CD4-positive, alpha-beta T cell treated with Interferon alpha-2 for 1 hour (primary cell): ENCODE measurements at regions not wholly inside any gene's neighbourhood (a gene's known extent, or its start where the extent isn't known, plus 50 kb on each side); places are given as distances from the start of the nearest gene placed in this dataset.

ENCODE experiments used
- DNase-seq, 2 donors: peaks; one replicate each; pipeline ENCODE4 v3.0.0-alpha.2; 2020 to 2022

GRCh38 chr12:12017135-12017581 is 53.6 kb upstream of the BCL2L14 start:
- no peak for DNase-seq

GRCh38 chr12:12017798-12018197 is 52.9 kb upstream of the BCL2L14 start:
- DNase-seq = no peak

GRCh38 chr12:12018454-12018853 is 52.3 kb upstream of the BCL2L14 start:
- DNase-seq = no peak

GRCh38 chr12:12019881-12020280 is 50.9 kb upstream of the BCL2L14 start:
- no peak for DNase-seq

- DNase-seq = no peak
These were observed 50.0 kb upstream of the BCL2L14 start for GRCh38 chr12:12020762-12021161.
